GM20000 (cell line): ENCODE measurements at regions not wholly inside any gene's neighbourhood (a gene's known extent, or its start where the extent isn't known, plus 50 kb on each side); places are given as distances from the start of the nearest gene placed in this dataset.
A peak's percentile ranks its signal among the peaks of the same experiment; 100 is the strongest.

ENCODE experiments used
- DNase-seq: peaks from one replicate; pipeline ENCODE4 v3.0.0; 2012; ENCODE audit warnings: low spot score
- CTCF ChIP-seq: IDR thresholded peaks from 2 replicates; pipeline ENCODE4 v1.5.1; 2012; ENCODE audit warnings: mild to moderate bottlenecking, control low read depth; ENCODE audit errors: extremely low read depth, missing control alignments

- DNase-seq = peak; percentile 34
- no peak for TF ChIP-seq CTCF
Measured at GRCh38 chr2:212777020-212777491, 238.5 kb upstream of the ERBB4 start.

GRCh38 chr2:212773808-212774339, 235.3 kb upstream of the ERBB4 start:
- TF ChIP-seq CTCF = no peak
- no peak for DNase-seq

- no peak for TF ChIP-seq CTCF
- no peak for DNase-seq
Measured at GRCh38 chr2:212770240-212770639, 231.6 kb upstream of the ERBB4 start.

GRCh38 chr2:212766921-212767320, 228.3 kb upstream of the ERBB4 start:
- TF ChIP-seq CTCF = no peak

GRCh38 chr2:212752730-212753351, 214.2 kb upstream of the ERBB4 start:
- TF ChIP-seq CTCF = no peak
- DNase-seq = no peak

More at GRCh38 chr2:212766921-212767320, 228.3 kb upstream of the ERBB4 start:
- DNase-seq = no peak

- TF ChIP-seq CTCF = no peak
- no peak for DNase-seq
Measured at GRCh38 chr2:212745359-212745758, 206.8 kb upstream of the ERBB4 start.

GRCh38 chr2:212737392-212738172, 199.0 kb upstream of the ERBB4 start:
- no peak for TF ChIP-seq CTCF
- DNase-seq = no peak
